GM18873 (cell line): ENCODE measurements at regions not wholly inside any gene's neighbourhood (a gene's known extent, or its start where the extent isn't known, plus 50 kb on each side); places are given as distances from the start of the nearest gene placed in this dataset.
"Not testable (repeated sequence)": the region's sequence is repeated elsewhere in the genome, so short reads cannot be mapped to it uniquely, and the experiment has no call there.

ENCODE experiments used
- ATAC-seq: cut with Tn5 transposase; IDR thresholded peaks from one replicate; pipeline ENCODE4 v1.9.1; 2021; ENCODE audit warnings: mild to moderate bottlenecking, moderate library complexity, moderate number of reproducible peaks; ENCODE audit not compliant: unreplicated experiment, low FRiP score

DNA sequence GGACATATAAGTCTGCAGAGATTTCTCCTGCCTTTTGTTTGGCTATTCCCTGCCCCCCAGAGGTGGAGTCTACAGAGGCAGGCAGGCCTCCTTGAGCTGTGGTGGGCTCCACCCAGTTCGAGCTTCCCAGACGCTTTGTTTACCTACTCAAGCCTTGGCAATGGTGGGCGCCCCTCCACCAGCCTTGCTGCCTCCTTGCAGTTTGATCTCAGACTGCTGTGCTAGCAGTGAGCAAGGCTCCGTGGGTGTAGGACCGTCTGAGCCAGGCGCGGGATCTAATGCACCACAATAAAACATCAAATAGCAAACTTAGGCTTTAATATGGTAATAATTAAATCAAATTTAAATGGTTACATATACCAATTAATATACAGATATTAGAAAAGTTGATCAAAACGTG, 525.4 kb downstream of the RERGL start:
- ATAC-seq, result not testable (repeated sequence)

- ATAC-seq, result no peak
Observed at GRCh38 chr12:17550011-17550410, 540.0 kb downstream of the RERGL start.

DNA sequence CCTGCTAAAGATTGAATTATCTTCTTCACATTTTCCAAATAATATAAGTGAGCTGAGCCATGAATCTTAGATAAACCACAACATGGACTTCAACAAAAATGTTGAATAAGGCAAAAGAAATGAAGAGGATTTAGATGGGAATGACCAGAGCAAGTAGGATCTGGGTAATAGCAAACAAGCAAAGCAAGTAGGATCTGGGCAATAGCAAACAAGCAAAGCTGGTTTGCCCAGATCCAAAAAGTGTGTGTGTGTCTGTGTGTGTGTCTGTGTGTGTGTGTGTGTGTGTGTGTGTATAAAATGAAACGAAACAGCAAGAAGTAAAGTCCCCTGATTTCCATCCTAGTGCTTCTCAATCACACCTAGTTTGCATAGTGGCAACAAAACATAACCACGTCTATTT, 549.1 kb downstream of the RERGL start:
- ATAC-seq, result no peak

GRCh38 chr12:17528394-17528793, 561.6 kb downstream of the RERGL start:
- no peak for ATAC-seq

DNA sequence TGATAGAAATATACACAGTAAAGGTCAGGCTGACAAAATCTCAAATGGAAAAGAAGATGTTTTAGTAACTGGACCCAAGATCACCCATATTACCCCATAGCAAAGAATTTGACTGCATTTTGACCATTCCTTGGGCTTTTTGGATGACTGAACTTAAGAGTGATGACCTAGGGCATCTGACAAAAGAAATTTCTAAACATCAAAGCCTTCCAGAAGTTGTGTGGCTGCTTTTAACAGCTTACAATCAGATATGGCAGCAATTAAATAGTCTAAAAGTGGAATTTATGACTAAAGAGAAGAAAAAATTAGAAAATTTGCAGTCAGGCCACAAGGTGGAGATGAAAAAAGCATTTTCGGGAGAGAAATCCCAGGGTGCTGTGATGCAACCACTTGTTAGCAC, 563.0 kb downstream of the RERGL start:
- no peak for ATAC-seq

DNA sequence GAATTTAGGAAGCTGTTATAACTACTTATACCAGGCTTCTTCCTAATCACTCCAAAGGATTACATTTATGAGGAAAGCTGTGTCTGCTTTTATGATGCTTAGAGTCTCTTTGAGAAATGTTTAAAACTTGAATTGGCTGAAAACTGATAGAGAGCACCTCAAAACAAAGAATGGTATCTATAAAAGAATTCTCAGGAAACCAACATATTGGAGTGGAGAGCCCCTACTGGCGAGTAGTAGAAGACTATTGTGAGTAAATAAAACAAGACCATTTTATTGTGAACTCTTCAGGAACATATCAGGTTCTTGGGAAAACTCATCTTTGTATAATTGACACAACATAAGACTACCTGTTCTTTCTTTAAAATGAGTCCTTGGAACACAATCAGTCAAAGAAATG, 578.6 kb downstream of the RERGL start:
- no peak for ATAC-seq

- no peak for ATAC-seq
Observed at GRCh38 chr12:17507336-17507735, 582.7 kb downstream of the RERGL start.

GRCh38 chr12:17503742-17504141, 586.3 kb downstream of the RERGL start:
- no peak for ATAC-seq

DNA sequence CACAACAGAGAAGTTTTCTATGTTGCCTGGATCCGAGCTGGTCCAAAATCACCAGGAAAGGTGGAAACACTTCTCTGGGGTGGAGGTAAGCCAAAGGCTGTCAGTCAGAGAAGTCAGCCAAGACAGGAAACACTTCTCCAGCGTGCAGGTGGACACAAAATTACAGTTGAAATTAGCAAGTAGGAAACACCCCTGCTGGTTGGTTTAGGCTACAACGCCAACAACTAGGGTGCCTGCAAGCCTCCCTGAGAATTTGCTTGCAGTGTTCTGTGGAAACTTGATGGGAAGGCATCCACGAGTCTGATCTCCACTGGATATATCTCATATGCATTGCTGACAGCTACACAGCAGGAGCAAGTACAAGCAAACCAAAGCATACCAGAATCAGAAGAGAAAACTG, 600.5 kb downstream of the RERGL start:
- ATAC-seq, result no peak

DNA sequence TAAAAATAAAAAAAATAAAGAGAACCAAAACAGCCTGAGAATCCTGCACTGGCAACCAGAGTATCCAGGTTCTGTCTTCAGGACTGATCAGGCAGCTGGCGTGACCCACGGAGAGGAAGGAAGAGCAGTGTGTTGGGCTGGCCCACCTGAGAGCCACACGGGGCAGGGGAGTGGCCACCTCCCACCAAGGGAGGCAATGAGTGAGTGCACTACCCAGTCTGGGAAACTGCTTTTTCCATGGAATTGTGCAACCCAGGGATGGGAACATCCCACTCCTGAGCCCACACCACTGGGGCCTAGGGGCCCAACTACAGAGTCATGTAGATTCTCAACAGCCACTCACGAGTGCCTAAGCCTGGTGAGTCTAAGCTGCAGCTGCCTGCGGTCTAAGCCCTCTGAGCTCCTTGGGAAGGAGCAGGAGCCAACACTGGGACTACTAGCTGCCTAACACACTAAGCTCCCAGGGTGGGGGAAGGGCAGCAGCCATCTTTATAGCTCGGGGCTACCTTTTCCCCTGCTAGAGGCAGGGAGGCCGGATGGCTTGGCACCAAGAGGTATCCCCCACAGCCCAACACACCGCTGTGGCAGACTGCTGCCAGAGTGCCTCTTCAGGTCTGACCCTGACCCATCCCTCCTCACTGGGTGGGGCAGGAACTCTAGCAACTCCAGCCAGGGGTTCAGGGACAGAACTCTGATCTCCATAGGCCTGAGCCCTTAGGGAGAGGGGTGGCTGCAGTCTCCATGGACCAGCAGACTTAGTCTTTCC, 610.9 kb downstream of the RERGL start:
- no peak for ATAC-seq

DNA sequence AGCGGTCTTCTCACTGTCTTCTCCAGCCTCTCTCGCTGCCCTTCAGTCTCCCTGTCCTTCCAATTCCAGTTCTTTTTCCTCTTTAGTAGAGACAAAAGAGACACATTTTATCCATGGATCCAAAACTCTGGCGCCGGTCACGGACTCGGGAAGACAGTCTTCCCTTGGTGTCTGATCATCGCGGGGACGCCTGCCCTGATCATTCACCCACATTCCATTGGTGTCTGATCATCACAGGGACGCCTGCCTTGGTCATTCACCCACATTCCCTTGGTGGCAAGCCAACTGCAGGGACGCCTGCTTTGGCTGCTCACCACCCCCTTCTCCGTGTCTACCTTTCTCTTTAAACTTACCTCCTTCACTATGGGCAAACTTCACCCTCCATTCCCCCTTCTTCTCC, 619.5 kb downstream of the RERGL start:
- no peak for ATAC-seq

DNA sequence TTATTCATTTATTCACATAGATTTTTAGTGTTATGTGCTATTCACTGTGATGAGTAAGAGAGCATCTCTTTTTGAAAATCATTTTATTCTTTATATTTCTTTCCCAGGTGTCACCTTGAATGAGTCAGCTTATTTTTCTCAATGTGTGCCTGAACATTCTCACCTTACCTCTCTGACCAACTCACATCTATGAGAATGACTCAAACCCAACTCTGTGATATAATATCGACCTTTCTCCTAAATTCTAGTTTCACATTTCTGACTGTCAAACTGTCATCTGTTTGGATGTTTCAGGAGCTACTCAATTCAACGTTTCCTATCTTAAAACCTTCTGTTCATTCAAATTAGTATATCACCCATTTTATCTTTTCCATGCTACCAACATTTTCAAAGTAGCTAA, 630.8 kb downstream of the RERGL start:
- ATAC-seq, result no peak

DNA sequence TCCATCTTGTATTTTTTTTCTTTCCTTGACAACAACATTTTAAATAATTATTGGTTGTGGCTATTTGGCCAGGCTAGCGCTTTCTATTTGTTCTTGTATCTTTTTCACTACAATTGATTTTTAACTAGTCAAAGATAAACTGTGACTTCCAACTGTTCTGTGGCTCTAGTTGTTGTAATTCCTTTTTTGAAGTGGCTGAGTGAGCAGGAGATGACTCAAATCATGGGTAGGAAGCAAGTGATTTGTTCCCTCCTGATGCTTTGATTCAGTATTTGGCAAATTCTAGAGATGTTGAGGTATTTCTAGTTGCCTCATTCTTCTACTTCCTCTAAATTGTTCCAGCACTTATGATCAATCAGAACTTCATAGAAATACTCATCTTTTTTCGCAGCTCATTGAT, 633.5 kb downstream of the RERGL start:
- no peak for ATAC-seq

DNA sequence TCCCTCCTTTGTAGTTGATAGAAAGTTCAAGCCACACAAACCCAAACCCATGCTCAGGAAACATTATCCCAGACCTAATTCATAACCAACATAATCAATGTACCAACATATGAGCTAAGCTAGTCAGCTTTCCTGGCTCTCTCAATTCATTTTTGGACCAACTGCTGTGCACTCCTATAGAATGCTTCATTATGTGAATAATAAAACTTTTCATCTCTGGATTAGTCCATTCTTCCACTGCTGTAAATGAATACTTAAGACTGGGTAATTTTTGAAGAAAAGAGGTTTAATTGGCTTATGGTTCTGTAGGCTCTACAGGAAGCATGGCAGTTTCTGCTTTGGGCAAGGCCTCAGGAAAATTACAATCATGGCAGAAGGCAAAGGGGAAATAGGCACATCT, 651.9 kb downstream of the RERGL start:
- no peak for ATAC-seq

- no peak for ATAC-seq
Observed at GRCh38 chr12:17416748-17417147, 673.2 kb downstream of the RERGL start.

DNA sequence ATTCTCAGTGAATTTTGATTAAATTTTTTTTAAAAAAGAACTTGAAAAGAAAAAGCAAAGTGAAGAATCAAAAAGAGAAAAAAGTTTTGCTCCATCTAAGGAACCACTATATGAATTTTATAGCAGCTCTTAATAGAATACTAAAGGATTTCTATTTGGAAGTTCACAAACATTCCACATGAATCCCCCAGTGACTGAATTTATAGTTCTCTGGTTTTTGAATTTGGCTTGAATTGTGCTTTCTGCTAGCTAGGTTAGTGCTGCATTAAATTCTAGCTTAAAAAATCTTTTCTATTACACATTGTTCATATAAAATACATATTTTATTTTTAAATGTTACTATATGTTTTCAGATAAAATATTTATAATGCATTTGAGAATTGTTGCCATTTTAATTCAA, 675.4 kb downstream of the RERGL start:
- ATAC-seq, result no peak

GRCh38 chr12:17411662-17412061, 678.3 kb downstream of the RERGL start:
- ATAC-seq, result no peak

DNA sequence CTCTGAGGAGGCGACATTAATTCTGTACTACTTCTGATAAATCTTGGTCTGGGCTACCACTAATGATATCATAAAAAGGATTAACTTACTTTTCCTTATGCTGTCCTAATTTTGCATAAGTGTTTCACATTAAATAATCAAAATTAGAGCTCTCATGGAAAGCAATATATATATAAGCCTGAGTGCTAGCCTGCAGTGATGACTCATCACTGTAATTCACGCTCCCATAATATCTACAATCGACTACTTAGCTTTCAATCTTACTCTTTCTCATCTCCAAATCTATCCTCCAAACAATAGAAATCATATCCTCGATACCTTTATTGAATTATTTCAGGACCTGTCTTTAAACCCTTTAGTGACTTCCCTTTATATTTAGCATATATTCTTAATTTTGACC, 701.3 kb downstream of the RERGL start:
- no peak for ATAC-seq

DNA sequence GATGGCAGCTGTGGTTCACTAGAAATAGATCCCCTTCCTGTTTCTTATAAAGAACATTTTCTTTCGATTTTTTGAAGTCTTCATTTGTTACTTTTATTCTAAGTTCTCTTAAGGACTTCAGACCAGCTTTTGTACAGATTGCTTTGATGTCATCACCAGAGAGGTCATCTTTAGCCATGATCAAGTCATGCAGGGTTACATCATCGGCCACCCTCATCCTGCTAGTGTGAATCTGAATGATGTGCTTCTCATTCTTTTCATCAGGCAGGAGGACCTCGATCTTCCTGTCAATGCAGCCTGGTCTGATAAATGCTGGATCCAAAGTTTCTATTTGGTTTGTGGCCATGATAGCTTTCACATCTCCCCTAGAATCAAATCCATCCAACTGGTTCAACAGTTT, 706.7 kb downstream of the RERGL start:
- ATAC-seq, result no peak

DNA sequence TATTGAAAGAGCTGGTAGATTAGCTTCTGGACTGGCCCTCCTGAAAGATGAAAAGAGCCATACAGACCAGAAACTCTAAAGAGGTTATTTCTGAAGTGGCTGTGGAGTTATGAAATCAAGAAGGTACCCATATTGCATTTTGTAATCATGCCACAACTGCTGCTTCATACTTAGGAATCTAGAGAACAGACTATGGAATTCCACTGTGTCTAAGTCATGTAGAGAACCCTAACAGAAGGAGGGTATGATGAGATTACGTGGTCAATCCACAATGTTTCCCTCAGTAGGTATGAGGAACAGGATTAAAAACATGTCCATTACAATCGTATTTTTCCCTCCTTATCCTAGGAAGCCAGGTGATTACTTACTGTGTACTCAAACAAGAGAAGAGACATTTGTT, 708.8 kb downstream of the RERGL start:
- ATAC-seq, result no peak

DNA sequence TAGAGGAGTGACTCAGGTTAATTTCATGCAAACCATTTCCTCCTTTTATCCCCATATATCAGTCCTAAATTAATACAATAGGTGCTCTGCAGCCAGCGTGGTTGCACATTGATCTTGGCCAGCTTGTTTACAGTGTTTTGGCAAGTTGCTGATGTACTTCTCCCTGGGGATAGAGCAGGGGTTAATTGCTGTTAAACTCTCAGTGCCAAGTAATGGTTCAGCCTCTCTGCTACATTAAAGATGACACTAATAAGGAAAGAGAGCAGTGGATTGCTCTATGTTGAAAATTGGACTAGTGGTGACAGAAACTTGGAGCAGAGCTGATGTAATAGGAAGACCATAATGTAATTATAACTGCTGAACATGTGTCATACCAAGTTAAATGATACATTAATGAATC, 717.5 kb downstream of the RERGL start:
- no peak for ATAC-seq

- no peak for ATAC-seq
Observed at GRCh38 chr12:17371491-17372215, 718.3 kb downstream of the RERGL start.
